HL-60 (cell line): ENCODE measurements at regions not wholly inside any gene's neighbourhood (a gene's known extent, or its start where the extent isn't known, plus 50 kb on each side); places are given as distances from the start of the nearest gene placed in this dataset.

Source experiments
- DNase-seq, 2 experiments: peaks; one replicate each; pipeline ENCODE4 v3.0.0-alpha.2; 2010 to 2020; ENCODE audit warnings: low read depth in 1 of 2, low spot score in 1 of 2
- H3K27ac ChIP-seq: fragments of 250-450 bp; sonication (Bioruptor Pico); replicated peaks from 2 replicates; pipeline ENCODE4 v1.5.1; 2020; ENCODE audit warnings: mild to moderate bottlenecking, moderate library complexity
- H3K27me3 ChIP-seq: fragments of 250-450 bp; sonication (Bioruptor Pico); 2 replicates; pipeline ENCODE4 v1.5.1; 2021; ENCODE audit warnings: mild to moderate bottlenecking, moderate library complexity; ENCODE audit not compliant: insufficient read depth, poor library complexity, severe bottlenecking
- H3K4me3 ChIP-seq: replicated peaks from 2 replicates; pipeline ENCODE4 v1.5.1; 2011; ENCODE audit warnings: mild to moderate bottlenecking, control low read depth, low read length; ENCODE audit not compliant: insufficient read depth
- CTCF ChIP-seq: IDR thresholded peaks from one replicate; pipeline ENCODE4 v1.5.1; 2011; ENCODE audit warnings: low read length, control low read depth, inconsistent platforms; ENCODE audit not compliant: insufficient read depth
- GABPA ChIP-seq: IDR thresholded peaks from 2 replicates; pipeline ENCODE4 v1.6.1; 2012; ENCODE audit warnings: low read depth
- POLR2AphosphoS5 ChIP-seq: IDR thresholded peaks from 2 replicates; pipeline ENCODE4 v1.6.1; 2012; ENCODE audit warnings: low read depth
- REST ChIP-seq: IDR thresholded peaks from 2 replicates; pipeline ENCODE4 v1.6.1; 2012; ENCODE audit warnings: low read depth; ENCODE audit not compliant: insufficient replicate concordance
- SPI1 ChIP-seq: IDR thresholded peaks from 2 replicates; pipeline ENCODE4 v1.6.1; 2012; ENCODE audit warnings: low read depth, mild to moderate bottlenecking, borderline replicate concordance

DNA sequence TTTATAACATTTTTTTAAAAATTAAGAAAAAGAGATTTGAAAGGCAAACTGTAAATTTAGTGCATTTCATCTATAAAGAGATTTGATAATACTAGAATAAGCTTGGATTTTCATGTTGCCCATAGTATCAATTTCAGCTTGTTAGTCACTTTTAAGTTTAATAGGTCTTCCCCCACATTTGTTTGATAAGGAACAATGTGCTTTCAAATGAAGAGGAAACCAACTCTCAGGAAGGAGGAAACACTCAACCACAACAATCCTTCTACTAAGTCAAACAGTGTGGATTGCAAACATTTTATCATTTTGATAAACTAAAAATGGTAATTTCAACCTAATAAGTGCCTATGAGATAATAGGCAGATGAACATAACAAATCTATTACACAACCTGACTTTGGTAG lies 397.1 kb upstream of the CDH20 start:
- no peak for TF ChIP-seq REST
- TF ChIP-seq POLR2AphosphoS5 = no peak
- TF ChIP-seq GABPA = no peak
- no peak for TF ChIP-seq CTCF
- Histone ChIP-seq H3K4me3 (no peak overlapping the region), H3K27me3 (no peaks in the 10 kb centered on the region), H3K27ac (no peak overlapping the region)
- no peak for DNase-seq

DNA sequence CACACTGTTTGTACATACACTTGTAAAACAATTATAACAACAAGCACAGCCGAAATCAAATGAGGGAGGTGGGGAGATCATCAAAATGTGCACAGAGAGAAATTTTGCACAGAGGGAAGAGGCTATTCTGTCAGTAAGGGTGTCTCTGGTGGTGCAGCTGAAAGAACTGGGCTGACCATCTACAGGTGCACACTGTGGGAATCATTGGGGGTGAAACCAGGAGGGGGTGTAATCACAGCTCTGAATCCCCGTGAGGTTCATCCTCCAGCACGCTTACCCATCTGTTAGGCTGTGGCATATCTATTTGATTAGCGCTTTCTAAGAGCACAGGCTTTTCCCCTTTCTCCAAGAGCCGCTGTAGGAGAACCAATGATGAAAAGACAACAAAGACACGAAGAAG lies 389.9 kb upstream of the CDH20 start:
- TF ChIP-seq SPI1 = no peak
- TF ChIP-seq CTCF = no peak
- no peak for TF ChIP-seq GABPA
- TF ChIP-seq POLR2AphosphoS5 = no peak
- TF ChIP-seq REST = no peak
- Histone ChIP-seq H3K4me3 (no peak overlapping the region), H3K27ac (no peak overlapping the region), H3K27me3 (no peaks in the 10 kb centered on the region)
- no peak for DNase-seq

DNA sequence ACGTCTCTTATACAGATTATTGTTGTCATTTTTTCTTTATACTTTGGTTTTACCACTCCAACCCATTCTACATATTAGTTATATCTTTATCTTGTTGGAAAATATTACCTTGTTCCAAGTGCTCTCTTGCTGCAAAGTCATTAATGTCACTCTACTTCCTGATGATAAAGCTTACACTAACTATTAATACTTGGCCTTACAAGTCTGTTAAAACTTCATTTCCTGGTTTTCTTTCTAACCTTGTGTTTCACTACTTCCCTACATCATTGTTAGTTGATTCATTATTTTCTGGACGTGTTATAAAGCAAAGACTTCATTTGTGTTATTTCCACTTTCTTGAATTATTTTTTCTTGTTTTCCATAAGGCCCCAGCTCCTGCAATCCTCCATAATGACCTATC lies 382.6 kb upstream of the CDH20 start:
- no peak for DNase-seq
- Histone ChIP-seq H3K4me3 (no peak overlapping the region), H3K27ac (no peak overlapping the region), H3K27me3 (no peaks in the 10 kb centered on the region)
- no peak for TF ChIP-seq SPI1
- TF ChIP-seq POLR2AphosphoS5 = no peak
- no peak for TF ChIP-seq REST
- TF ChIP-seq GABPA = no peak
- TF ChIP-seq CTCF = no peak
